ENCODE measurements at regions not wholly inside any gene's neighbourhood (a gene's known extent, or its start where the extent isn't known, plus 50 kb on each side); places are given as distances from the start of the nearest gene placed in this dataset.
"Not testable (repeated sequence)": the region's sequence is repeated elsewhere in the genome, so short reads cannot be mapped to it uniquely, and the experiment has no call there.

DNA sequence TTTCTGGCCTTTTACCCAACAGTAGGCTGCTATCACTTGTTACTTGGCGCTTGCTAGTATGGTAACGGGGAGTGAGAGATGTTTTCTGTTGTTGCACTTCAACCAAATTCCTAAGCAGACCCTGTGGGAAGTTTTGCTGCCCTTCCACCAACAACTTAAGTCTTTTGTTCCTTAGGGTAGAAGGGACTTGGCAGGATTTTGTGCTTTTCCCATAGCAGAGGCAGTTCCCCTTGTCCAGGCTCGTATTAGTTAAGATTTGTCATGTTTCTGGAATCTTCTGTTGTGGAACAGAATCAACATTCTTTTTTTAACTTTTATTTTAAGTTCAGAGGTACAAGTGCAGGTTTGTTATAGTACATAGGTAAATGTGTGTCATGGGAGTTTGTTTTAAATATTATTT is 73.2 kb upstream of the SGIP1 start:
- no peak for DNase-seq (ENCODE audit: low read depth)

DNA sequence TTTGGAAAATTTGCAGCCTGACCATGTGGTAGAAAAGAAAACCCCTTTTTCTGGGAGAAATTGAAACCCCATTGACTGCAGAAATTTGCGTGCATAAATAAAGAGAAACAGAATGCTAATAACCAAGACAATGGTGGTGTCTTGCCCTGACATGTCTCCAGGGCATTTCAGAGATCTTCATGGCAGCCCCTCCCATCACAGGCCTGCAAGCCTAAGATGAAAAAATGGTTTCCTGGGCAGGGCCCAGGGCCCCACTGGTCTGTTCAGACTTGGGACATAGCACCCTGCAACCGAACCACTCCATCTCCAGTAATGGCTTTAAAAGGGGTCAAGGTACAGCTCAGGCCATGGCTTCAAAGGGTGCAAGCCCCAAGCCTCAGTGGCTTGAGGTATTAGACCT is 71.6 kb upstream of the SGIP1 start:
- no peak for DNase-seq (ENCODE audit: low read depth)

- no peak for DNase-seq (ENCODE audit: low read depth)
Observed at GRCh38 chr1:66464351-66464750, 69.6 kb upstream of the SGIP1 start.

DNA sequence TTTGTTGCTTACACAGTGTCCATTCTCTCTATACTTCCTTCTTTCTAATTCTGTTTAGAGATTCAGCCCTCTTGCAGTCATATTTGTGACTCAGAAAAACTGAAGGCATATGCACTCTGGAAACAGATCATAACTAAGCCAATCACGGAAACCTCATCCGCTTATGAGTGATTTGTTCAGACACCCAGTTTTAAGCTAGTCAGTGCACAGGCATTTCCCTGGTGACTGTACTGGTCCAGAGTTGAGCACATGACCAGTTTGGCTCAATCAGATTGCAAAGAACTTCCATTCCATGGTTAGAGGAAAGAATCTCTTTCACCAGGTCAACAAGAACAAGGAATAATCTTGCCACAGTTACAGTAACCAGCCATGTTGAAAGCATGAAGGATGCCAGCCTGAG is 69.2 kb upstream of the SGIP1 start:
- no peak for DNase-seq (ENCODE audit: low read depth)

- DNase-seq (ENCODE audit: low read depth), result not testable (repeated sequence)
Observed at GRCh38 chr1:66466695-66467094, 67.3 kb upstream of the SGIP1 start.

DNA sequence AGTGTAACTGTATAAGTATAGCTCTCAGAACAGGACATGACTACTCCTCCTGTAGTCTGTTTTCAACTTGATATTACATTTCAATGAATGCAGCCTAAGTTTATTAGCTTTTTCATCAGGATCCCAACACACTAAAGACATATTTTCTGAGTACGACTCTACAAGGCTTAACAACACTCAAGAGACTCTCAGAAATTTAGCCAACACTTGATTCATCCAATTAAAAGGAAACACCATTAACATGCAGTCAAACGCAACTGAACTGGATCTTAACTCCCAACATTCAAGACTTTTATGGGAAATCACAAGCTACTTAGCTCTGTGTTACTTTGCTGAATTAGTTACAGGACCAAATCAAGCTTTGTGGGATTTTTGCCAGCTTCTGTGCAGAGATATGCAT is 65.2 kb upstream of the SGIP1 start:
- DNase-seq (ENCODE audit: low read depth), result no peak

DNA sequence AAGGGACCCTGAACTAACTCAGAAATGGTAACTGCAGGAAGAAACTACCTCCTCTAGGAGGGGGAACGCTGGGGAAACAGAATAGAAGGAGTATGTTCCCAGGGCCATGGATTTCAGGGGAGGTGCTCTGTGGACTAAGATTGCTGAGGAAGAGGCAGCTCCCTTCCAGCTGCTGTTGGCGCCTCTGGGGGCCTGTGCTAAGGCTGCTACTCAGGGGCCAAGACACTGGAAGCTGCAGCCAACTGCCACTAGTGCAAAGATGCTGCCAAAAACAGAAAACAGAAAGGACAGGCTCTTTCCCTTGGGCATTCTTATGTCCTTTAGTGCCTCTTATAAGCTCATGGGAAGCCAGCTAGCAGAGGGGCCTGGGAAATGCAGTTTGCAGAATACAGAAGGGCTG is 58.0 kb upstream of the SGIP1 start:
- no peak for DNase-seq (ENCODE audit: low read depth)

GRCh38 chr1:66476774-66477173 is 57.2 kb upstream of the SGIP1 start:
- DNase-seq (ENCODE audit: low read depth), result no peak

- DNase-seq (ENCODE audit: low read depth), result no peak
Observed at GRCh38 chr1:66478116-66478515, 55.8 kb upstream of the SGIP1 start.

DNA sequence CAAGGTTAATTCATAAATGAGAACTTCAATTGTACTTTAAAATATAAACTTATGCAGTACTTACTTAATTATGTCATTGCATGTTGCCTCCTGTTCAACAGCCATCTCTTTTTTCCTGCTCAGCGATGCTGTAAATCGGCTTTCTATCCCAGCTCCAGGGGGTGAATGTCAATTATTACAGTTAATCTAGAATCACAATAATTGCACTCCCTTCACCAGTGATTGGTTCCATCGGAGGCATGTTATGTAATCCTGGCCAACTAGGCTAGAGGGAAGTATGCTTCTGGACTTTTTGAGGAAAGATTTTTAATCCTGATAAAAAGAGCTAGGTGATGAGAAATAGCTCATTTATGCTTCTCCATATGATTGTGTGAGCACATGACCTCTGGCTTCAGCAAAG is 53.8 kb upstream of the SGIP1 start:
- no peak for DNase-seq (ENCODE audit: low read depth)

- not testable (repeated sequence) for DNase-seq (ENCODE audit: low read depth)
Observed at GRCh38 chr1:66481215-66481614, 52.7 kb upstream of the SGIP1 start.

All from activated gamma-delta T cell treated with anti-CD3 and anti-CD28 coated beads, Interleukin-2, amount 50 U/mL, for 16 hours (primary cell).